ENCODE measurements at regions not wholly inside any gene's neighbourhood (a gene's known extent, or its start where the extent isn't known, plus 50 kb on each side); places are given as distances from the start of the nearest gene placed in this dataset.

- H3K4me3 ChIP-seq = no peak overlapping the region
- RAD21 ChIA-PET (ENCODE audit: unreplicated experiment) = no interaction called here
- no peaks in the 10 kb centered on the region for H3K36me3 ChIP-seq (ENCODE audit: control insufficient read depth in 2 of 2, insufficient read depth in 2 of 2, low read length in 1 of 2)
- H3K9me3 ChIP-seq (replicated peaks; ENCODE audit: control insufficient read depth, insufficient read depth, low read length) = no peaks in the 10 kb centered on the region
- H3K9ac ChIP-seq (ENCODE audit: control insufficient read depth, insufficient read depth, low read length) = no peak overlapping the region
- FAIRE-seq (no peak), DNase-seq (ENCODE audit: low read depth, low spot score) (no peak), ATAC-seq (no peak)
- POLR2A ChIA-PET = no interaction called here
- CTCF ChIA-PET = no interaction called here
- in situ Hi-C loops (cut with MboI) = no loop called here
- intact Hi-C loops (cut with micrococcal nuclease; ENCODE audit: unreplicated experiment) = no loop called here
- no TSS peak for BruUV-seq (replicated peaks)
- no peak for TF ChIP-seq ZNF384 (IDR thresholded peaks at IDR 0.05; ENCODE audit: borderline replicate concordance, low read depth, low read length)
- H3K79me2 ChIP-seq (ENCODE audit: control insufficient read depth, insufficient read depth, low read length) = no peaks in the 10 kb centered on the region
- no peaks in the 10 kb centered on the region for H3K4me1 ChIP-seq (ENCODE audit: control insufficient read depth, insufficient read depth, low read length)
- H4K20me1 ChIP-seq (ENCODE audit: control insufficient read depth, insufficient read depth) = no peaks in the 10 kb centered on the region
- no peak overlapping the region for H2AFZ ChIP-seq (ENCODE audit: control insufficient read depth, low read depth, low read length)
- H3K4me2 ChIP-seq (ENCODE audit: control insufficient read depth, insufficient read depth) = no peak overlapping the region
- no peak overlapping the region for H3K27ac ChIP-seq (ENCODE audit: control insufficient read depth, insufficient read depth)
- SMC1A ChIA-PET (ENCODE audit: uncharacterized antibody, unreplicated experiment) = no interaction called here
- no peaks in the 10 kb centered on the region for H3K27me3 ChIP-seq (replicated peaks in 1 of 2; ENCODE audit: control insufficient read depth in 2 of 2, insufficient read depth in 2 of 2, low read length in 1 of 2)
Observed at GRCh38 chr4:97367878-97368277, 775.4 kb downstream of the STPG2 start.

GRCh38 chr4:97370568-97370967, 772.7 kb downstream of the STPG2 start:
- in situ Hi-C loops (cut with MboI) = no loop called here
- Histone ChIP-seq H2AFZ (ENCODE audit: control insufficient read depth, low read depth, low read length) (no peak overlapping the region), H3K4me2 (ENCODE audit: control insufficient read depth, insufficient read depth) (no peak overlapping the region), H3K27ac (ENCODE audit: control insufficient read depth, insufficient read depth) (no peak overlapping the region), H3K79me2 (ENCODE audit: control insufficient read depth, insufficient read depth, low read length) (no peaks in the 10 kb centered on the region), H3K4me1 (ENCODE audit: control insufficient read depth, insufficient read depth, low read length) (no peaks in the 10 kb centered on the region), H3K27me3 (replicated peaks in 1 of 2; ENCODE audit: control insufficient read depth in 2 of 2, insufficient read depth in 2 of 2, low read length in 1 of 2) (no peaks in the 10 kb centered on the region), H3K9me3 (replicated peaks; ENCODE audit: control insufficient read depth, insufficient read depth, low read length) (no peaks in the 10 kb centered on the region), H4K20me1 (ENCODE audit: control insufficient read depth, insufficient read depth) (no peaks in the 10 kb centered on the region), H3K9ac (ENCODE audit: control insufficient read depth, insufficient read depth, low read length) (no peak overlapping the region), H3K4me3 (no peak overlapping the region), H3K36me3 (ENCODE audit: control insufficient read depth in 2 of 2, insufficient read depth in 2 of 2, low read length in 1 of 2) (no peaks in the 10 kb centered on the region)
- BruUV-seq (replicated peaks) = no TSS peak
- FAIRE-seq = no peak
- ChIA-PET CTCF (no interaction called here), SMC1A (ENCODE audit: uncharacterized antibody, unreplicated experiment) (interaction anchor here (0.6 kb wide), 1 partner anchor 135 kb away, joined by 3 read pairs; no protein-coding TSS in a partner anchor), POLR2A (no interaction called here), RAD21 (ENCODE audit: unreplicated experiment) (no interaction called here)
- intact Hi-C loops (cut with micrococcal nuclease; ENCODE audit: unreplicated experiment) = no loop called here
- no peak for ATAC-seq
- 0% methylated on average over 3 of the region's 3 CpGs for WGBS (ENCODE audit: insufficient coverage, insufficient replicate concordance, low lambda C conversion rate, missing lambda C conversion rate)
- no peak for DNase-seq (ENCODE audit: low read depth, low spot score)
- TF ChIP-seq WRNIP1 (IDR thresholded peaks at IDR 0.05; ENCODE audit: borderline replicate concordance, low read depth, low read length) = no peak
- TF ChIP-seq CBFB (IDR thresholded peaks at IDR 0.05; ENCODE audit: low read depth) = no peak
- TF ChIP-seq HDGF (IDR thresholded peaks at IDR 0.05) = no peak

All from GM12878 (cell line).